ENCODE measurements at regions not wholly inside any gene's neighbourhood (a gene's known extent, or its start where the extent isn't known, plus 50 kb on each side); places are given as distances from the start of the nearest gene placed in this dataset.
"Not testable (repeated sequence)": the region's sequence is repeated elsewhere in the genome, so short reads cannot be mapped to it uniquely, and the experiment has no call there.

DNA sequence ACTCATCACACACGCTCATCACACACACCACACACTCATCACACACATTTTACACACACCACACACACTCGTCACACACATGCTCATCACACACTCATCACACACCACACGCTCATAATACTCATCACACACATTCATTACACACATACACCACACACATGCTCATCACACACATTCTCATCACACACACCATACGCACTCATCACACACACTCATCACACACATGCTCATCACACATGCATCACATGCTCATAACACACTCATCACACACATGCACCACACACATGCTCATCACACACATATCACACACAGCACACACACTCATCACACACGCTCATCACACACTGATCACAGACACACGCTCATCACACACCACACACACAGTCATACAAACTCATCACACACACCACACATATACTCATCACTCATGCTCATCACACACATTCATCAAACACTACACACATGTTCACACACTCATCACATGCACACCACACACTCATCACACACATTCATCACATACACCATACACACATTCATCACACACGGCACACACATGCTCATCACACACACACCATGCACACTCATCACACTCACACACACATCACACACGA lies 247.1 kb upstream of the SGCG start:
- in situ Hi-C loops (cut with HindIII; ENCODE audit: low sequenced_read_pairs): no loop called here
- DNase-seq (ENCODE audit: low spot score): no peak

DNA sequence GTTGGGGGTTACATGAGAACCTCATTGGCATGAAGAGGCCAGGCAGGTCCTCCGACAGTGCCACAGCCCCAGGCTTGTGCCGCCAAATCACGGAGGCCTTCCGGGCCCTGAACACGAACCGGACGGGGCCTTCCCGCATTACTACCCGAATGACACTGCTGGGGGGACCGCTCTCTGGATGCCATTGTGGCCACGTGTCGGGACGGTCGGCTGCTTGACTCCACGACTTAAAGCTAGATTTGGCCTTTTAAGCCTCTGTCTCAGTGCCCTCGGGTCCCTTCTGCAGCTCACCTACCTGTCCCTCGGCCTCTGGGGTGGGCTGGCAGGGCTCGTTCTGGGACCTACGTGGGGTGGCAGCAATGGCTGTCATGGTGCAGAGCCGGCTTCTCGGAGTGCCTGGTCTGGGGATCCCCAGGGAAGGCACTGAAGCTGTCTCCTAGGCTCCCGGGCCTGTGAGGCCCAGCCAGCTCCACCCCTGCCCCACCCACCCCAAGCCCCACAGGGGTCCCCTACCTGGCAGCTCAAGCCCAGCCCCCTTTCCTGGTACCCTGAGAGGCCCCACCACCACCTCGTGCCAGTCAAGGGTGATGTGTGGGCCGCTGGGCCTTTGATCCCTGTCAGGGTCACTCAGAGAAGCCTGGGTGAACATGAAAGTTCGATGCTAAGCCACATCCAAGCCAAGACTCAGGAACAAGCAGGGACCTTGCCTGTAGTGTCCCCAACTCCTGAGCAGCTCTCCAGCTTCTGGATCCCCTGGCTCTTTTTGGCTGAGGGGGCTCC lies 245.8 kb upstream of the SGCG start:
- in situ Hi-C loops (cut with HindIII; ENCODE audit: low sequenced_read_pairs): no loop called here
- DNase-seq (ENCODE audit: low spot score): no peak

DNA sequence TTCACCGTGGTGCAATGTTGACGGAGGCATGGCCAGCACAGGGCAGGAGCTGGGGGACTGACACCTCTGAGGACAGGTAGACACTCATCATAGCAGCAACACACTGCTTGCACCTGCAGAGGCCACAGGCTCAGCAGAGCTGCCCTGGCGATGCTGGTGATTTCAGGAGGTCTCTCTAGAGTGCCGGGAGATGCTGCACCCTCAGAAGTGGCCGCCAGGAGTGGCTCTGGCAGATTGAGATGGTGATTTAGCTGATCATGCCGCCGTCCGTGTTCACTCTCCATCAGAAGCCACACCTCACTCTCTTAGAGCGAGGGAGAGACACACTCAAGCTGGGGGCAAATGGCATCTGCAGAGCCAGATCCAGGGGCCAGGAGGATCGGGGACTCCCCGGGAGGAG lies 244.6 kb upstream of the SGCG start:
- in situ Hi-C loops (cut with HindIII; ENCODE audit: low sequenced_read_pairs): no loop called here

DNA sequence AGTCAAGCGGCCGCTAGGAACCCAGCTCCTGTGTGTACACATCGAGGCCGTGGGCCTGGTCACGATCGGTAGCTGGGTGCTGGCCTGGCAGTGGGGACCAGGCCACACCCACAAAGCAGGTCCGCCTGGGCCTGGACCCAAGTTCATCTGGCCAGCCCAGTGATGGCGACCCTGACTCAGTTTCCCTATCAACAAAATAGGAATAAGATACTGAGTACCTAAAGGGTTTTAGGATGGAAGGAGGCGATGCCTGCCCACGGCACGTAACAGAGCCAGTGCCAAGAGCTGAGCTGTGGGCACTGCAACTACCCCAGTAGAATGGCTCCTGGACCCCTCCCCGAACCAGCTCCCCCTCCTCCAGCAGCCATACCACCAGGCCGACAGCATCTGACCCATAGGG lies 243.5 kb upstream of the SGCG start:
- in situ Hi-C loops (cut with HindIII; ENCODE audit: low sequenced_read_pairs): no loop called here
- DNase-seq (ENCODE audit: low spot score): no peak

More for the DNA sequence above, 244.6 kb upstream of the SGCG start:
- no peak for DNase-seq (ENCODE audit: low spot score)

DNA sequence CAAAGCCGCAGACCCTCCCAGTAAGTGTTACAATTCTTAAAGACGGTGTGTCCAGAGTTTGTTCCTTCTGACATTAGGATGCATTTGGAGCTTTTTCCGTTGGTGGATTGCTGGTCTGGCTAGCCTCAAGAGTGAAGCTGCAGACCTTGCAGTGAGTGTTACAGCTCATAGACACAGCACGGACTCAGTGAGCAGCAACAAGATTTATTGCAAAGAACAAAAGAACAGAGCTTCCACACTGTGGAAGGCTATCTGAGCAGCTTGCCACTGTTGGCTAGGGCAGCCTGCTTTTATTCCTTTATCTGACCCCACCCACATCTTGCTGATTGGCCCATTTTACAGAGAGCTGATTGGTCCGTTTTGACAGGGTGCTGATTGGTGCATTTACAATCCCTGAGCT lies 242.8 kb upstream of the SGCG start:
- in situ Hi-C loops (cut with HindIII; ENCODE audit: low sequenced_read_pairs): no loop called here
- no peak for DNase-seq (ENCODE audit: low spot score)

DNA sequence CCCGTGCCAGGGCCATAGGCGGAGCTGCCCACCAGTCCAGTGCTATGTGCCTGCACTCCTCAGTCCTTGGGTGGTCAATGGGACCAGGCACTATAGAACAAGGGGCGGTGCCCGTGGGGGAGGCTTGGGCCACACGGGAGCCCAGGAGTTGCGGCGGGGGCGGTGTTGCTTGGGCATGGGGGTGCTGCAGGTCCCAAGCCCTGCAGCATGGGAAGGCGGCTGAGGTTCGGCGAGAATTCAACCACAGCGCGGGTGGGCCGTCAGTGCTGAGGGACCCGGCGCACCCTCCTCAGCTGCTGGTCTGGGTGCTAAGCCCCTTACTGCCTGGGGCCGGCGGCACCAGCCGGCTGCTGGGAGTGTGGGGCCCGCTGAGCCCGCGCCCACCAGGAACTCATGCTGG lies 242.2 kb upstream of the SGCG start:
- DNase-seq (ENCODE audit: low spot score): no peak
- in situ Hi-C loops (cut with HindIII; ENCODE audit: low sequenced_read_pairs): no loop called here

DNA sequence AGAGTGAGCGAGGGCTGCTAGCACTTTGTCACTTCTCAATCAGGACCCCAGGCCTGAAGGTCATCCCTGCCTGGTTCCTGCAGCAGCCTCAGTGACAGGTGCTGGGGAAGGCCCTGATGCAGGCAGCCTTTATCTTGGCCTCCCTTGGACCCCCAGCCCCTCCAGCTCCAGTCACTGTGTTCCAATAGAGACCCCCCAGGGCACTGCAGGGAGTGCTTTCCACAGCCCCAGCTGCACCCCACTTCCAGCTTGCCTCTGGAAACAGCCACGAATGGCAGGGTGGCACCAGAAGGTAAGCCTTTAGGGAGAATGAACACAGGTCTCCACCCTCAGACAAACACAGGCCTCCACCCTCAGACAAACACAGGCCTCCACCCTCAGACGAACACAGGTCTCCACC lies 241.6 kb upstream of the SGCG start:
- in situ Hi-C loops (cut with HindIII; ENCODE audit: low sequenced_read_pairs): no loop called here

DNA sequence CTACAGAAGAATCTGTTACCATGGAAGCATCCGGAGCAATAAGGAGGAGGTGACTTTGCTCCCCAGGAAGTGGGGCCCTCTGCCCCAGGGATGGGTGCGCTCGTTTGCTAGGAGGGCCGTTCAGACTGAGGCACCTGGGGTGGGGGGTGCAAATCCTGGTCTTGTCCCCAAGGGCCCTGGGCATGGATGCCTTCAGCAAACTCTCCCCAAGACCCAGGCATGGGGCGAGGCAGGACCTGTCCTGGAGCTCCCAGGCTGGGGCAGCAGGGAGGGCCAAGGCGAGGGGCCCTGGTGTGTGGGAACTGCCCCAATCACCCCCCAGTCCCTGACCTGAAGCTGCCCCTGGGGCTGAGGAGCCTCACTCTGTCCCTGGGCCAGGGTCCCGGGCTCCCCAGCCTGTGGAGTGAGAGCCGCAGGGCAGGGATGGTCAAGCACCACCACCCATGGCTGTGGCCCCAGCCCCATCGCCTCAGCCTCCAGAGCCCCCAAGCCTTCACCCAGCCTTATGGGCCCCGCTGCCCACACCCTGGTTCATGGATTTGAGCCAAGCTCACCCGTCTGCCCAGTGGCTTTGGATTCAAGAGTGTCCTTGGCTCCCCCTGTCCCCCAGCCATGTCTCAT lies 240.6 kb upstream of the SGCG start:
- no peak for DNase-seq (ENCODE audit: low spot score)
- in situ Hi-C loops (cut with HindIII; ENCODE audit: low sequenced_read_pairs): no loop called here

More for the DNA sequence above, 241.6 kb upstream of the SGCG start:
- DNase-seq (ENCODE audit: low spot score): no peak

DNA sequence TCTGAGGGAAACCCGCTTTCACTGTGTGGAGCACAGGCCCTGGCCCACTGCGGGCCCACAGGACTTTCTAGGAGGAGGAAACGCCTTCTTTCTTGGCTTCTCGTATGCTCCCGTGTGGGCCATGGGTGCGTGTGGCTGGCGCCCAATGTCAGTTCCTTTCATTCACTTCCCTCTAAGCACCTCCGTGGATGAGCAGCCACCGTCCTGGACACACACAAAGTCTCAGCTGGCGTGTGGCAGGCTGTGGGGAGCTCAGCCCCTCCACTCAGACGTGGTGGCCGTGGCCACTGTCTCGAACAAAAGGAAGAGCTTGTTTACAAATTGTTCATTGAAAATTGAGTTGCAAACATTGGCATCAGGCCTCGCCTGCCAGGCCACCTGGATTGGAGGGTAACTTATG lies 240.0 kb upstream of the SGCG start:
- DNase-seq (ENCODE audit: low spot score): no peak
- in situ Hi-C loops (cut with HindIII; ENCODE audit: low sequenced_read_pairs): no loop called here

DNA sequence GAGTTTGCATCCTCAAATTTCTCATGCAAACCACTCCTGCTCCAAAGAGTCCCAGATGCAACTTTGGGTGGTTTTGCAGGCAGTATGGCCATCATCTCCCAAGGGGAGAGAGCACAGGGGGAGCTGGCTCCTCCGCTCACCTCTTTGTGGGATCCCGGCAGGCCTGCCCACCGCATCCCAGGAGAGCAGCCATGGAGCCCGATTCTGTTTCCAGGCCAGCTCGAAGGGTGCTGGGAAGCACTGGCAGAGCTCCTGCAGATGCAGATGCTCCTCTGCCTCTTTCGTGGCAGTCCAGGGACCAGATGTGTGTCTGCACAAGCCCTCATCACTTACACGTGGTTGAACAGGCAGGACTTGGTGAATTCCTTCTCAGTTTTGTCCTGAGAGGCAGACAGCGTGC lies 239.3 kb upstream of the SGCG start:
- in situ Hi-C loops (cut with HindIII; ENCODE audit: low sequenced_read_pairs); DNase-seq (ENCODE audit: low spot score): not testable (repeated sequence)

DNA sequence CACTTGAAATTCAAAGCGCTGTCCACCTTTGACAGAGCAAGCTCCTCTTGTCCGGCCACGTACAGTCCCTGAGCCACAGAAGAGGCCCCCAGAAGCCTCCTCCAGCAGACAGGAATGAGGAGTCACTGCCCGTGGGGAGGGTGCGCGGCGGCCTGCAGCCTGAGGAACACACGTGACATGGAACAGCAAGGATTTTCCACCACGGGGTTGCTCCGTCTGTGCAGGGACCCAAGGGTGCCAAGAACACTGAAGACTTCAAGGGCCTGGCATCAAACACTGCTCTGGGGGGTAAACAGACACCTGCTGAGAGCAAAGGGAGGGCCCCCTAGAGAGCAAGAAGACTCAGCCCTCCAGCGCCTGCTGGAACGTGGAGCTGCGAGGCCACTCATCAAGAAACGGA lies 237.9 kb upstream of the SGCG start:
- in situ Hi-C loops (cut with HindIII; ENCODE audit: low sequenced_read_pairs); DNase-seq (ENCODE audit: low spot score): not testable (repeated sequence)

DNA sequence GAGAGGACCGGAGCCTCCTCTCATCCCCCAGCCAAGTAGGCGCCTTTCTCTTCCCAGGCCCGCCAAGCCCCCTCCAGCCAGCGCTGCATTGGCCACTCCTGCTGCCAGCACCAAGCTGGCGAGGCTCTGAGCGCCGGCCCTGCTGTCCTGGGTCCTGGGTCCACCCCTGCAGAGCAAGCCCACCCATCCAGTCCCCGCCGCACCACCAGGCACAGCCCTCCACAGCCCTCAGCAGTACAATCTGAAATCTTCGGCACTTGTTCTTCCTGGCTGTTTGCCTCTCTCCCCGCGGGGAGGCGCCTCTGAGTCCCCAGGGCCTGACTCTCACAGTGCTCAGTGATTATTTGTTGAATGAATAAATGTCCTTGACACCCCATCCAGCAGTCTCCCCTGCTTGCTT lies 236.4 kb upstream of the SGCG start:
- DNase-seq (ENCODE audit: low spot score): no peak

DNA sequence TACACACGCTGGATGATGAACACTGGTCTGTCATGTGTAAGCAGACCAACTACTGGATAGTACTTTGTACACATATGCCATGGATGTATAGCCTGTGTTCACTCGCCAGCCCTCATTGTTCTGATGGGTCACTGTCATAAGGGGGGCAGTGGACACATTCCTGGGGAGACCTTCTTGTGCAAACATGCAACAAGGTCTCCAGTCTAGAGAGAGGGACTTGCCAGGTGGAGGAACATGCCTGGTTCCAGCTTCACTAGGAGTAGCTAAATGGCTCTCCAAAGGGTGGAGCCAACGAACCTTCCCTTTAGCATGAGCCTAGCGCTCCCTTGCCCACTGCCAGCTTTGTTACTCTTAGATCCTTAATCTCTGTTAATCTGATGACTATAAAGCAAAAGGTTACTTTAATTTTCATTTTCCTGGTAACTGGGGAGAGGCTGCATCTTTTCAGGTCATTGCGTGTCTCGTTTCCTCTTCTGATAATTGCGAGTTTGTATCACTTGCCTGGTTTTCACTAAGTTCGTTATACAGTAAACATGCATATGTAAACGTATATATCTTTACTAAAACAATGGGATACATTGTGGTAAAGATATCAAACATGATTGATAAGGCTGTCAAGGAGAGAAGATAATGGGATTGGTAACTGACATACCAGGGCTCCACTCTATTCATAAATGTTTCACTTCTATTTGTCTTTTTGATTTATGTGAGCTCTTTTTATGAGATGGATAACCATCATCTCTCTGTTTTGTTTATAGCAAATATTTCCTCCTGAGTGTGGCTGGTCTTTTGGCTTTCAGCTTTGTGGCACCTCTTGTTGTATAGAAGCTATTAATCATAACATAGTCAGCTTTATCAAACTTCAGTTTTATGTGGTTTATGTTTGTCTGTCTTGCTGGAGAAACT lies 235.2 kb upstream of the SGCG start:
- DNase-seq (ENCODE audit: low spot score): no peak
- in situ Hi-C loops (cut with HindIII; ENCODE audit: low sequenced_read_pairs): no loop called here

More for the DNA sequence above, 236.4 kb upstream of the SGCG start:
- in situ Hi-C loops (cut with HindIII; ENCODE audit: low sequenced_read_pairs): no loop called here

DNA sequence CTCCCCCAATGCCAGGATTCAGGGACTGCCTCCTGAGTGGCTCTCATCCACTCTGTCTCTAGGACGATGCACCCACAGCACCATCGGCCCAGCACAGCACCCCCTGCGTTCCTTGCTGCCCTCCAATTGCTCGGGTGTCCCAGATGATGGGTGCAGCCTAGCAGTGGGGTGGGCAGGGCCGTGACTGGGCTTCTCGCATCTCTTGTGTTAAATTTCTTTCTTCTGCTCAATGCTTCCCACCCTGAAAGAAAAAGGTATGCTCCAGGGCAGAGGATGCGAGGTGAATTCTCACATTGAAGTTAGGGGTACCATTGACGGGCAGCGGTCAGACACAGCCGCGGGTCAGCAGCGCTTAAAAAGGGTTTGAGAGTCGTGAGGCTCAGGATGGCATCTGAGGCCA lies 232.4 kb upstream of the SGCG start:
- DNase-seq (ENCODE audit: low spot score): no peak
- in situ Hi-C loops (cut with HindIII; ENCODE audit: low sequenced_read_pairs): no loop called here

DNA sequence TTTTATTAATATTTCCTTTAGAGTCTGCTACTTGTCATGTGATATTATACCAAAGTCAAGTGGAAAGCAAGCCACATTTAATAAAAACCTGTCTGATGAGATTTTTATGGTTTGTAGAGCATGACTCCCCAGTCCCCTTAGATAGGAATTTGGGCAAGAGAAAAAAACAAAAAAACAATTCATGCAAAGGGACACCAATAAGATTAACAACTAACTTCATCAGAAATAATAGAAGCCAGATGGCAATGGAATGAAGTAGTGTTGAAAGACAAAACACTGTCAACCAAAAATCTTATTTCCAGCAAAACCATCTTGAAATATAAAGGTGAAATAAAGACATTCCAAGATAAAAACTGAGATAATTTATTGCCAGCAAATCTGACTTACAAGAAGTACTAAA lies 228.8 kb upstream of the SGCG start:
- DNase-seq (ENCODE audit: low spot score); in situ Hi-C loops (cut with HindIII; ENCODE audit: low sequenced_read_pairs): not testable (repeated sequence)

DNA sequence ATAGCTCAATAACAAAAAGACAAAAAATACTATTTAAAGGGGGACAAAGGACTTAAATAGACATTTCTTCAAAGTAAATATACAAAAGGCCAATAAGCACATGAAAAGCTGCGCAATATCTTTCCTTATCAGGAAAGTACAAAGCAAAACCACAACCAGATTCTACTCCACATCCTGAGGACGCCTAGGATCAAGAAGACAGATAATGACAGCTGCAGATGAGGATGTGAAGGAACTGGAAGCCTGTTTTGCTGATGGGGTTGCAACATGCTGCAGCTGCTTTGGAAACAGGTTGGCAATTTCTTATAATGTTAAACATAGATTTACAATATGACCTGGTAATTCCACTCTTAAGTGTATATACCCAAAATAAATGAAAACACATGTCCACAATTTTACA lies 225.6 kb upstream of the SGCG start:
- DNase-seq (ENCODE audit: low spot score); in situ Hi-C loops (cut with HindIII; ENCODE audit: low sequenced_read_pairs): not testable (repeated sequence)

DNA sequence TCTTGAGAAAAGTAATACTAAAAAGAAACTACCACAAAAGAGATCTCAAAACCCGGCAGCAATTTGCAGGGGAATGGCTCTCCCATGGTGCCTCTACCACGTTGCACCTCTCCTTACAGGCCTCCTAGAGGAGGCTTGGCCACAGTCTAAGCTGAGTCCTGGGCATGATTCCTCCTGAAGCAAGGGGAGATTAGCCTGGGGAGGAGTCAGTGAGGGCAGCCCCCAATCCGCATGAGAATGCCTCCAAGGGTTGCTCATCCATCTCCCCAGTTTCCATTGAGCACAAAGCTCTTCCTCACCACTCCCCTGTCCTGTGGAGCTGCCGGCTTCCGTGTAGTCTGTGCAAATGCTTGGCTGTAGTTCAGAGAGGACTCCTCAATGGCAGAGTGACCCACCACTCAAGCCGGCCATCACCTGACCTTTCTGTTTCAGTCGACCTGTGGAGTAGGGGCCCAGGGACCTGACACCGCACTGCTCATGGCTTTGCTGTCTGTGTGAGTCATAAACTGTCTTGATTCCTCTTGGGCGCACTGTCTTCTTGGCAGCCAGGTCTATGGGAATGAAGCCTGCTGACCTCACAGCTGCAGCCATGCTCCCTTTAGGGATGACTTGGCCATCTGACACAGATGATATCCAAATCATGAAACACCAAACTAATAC lies 224.2 kb upstream of the SGCG start:
- in situ Hi-C loops (cut with HindIII; ENCODE audit: low sequenced_read_pairs); DNase-seq (ENCODE audit: low spot score): not testable (repeated sequence)

DNA sequence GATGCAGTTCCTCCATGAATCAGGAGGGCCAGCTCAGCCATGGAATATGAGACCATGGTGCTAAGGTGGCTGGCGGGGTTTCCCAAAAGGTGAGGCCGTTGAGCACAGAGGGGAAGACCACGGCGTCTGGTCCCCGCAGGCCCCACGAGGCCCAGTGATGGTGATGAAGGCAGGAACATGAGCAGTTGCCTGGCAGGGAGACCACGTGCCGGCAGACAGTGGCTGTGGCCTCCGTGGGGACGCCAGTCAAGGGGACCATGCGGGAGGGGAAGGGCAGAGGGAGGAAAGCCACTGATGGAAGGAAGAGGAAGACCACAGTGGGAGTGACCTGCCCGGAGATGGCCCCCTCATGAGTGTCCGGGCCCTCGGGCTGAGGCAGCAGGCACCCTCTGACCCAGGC lies 220.9 kb upstream of the SGCG start:
- DNase-seq (ENCODE audit: low spot score); in situ Hi-C loops (cut with HindIII; ENCODE audit: low sequenced_read_pairs): not testable (repeated sequence)

DNA sequence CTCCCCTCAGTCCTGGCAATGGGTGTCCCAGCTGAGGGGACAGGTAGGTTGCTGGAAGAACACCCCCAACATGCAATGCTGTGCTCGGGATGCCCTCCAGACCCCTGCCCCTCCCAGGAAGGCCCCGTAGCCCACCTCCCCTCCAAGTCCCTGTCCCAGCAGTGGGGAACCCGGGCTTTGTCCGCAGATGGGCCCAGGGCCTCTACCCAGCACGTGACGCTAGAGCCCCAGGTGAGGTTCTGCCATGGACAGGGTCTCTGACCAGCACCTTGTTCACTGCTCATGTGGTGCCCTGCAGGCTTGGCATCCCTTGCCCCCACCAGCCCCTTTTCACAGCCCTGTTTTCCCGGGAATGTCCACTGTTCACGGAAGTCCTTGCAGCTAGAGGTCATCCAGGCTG lies 220.0 kb upstream of the SGCG start:
- no peak for DNase-seq (ENCODE audit: low spot score)
- in situ Hi-C loops (cut with HindIII; ENCODE audit: low sequenced_read_pairs): no loop called here

Measured in G401 (cell line).